ENCODE measurements at regions not wholly inside any gene's neighbourhood (a gene's known extent, or its start where the extent isn't known, plus 50 kb on each side); places are given as distances from the start of the nearest gene placed in this dataset.
"Not testable (repeated sequence)": the region's sequence is repeated elsewhere in the genome, so short reads cannot be mapped to it uniquely, and the experiment has no call there.

- no peak for DNase-seq
Measured at GRCh38 chrX:116862340-116862739, 399.6 kb upstream of the CT83 start.

GRCh38 chrX:116841290-116841689 lies 378.5 kb upstream of the CT83 start:
- no peak for DNase-seq

DNA sequence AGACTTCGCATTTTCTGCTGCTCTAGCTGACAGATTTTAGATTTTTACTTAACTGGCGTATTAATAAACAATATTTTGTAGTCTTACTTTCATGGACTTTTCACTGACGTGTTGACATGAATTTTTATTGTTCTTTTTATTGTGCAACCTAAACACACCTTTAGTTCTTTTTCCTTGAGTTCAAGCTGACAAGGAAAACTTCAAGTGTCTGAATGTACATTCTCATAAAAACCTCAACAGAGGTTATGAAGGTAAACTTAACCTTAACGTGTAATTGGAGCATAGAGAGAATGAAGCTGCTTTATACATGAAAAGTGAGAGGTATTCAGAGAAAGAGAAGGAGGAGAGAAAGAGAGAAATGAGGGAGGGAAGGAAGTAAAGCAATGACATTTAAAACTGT lies 364.3 kb upstream of the CT83 start:
- DNase-seq = no peak

- no peak for DNase-seq
Measured at GRCh38 chrX:116824785-116825184, 362.0 kb upstream of the CT83 start.

DNA sequence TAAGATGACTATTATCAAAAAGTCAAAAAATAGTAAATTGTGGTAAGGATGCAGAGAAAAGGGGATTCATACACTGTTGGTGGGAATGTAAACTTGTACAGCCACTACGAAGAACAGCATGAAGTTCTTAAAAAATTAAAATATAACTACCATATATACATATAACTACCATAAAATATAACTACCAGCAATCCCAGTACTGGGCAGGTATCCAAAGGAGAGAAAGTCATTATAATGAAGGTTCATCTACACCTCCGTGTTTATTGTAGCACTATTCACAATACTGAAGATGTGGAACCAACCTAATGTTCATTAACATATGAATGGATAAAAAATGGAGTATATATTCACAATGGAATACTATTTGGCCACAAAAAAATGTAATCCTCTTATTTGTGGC lies 360.9 kb upstream of the CT83 start:
- DNase-seq = no peak

GRCh38 chrX:116806288-116806802 lies 343.6 kb upstream of the CT83 start:
- DNase-seq = no peak

DNA sequence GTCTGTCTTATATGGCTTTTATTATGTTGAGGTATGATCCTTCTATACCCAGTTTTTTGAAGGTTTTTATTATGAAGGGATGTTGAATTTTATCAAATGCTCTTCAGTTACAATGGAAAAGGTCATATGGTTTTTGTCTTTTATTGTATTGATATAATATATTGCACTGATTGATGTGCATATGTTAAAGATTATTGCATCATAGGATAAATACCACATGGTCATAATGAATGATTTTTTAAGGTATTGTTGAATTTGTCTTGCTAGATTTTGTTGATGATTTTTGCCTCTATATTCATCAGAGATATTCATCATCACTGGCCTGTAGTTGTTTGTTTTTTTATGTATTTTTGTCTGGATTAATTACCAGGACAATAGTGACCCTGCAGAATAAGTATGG lies 339.2 kb upstream of the CT83 start:
- no peak for DNase-seq

- DNase-seq = no peak
Measured at GRCh38 chrX:116781926-116782325, 319.1 kb upstream of the CT83 start.

DNA sequence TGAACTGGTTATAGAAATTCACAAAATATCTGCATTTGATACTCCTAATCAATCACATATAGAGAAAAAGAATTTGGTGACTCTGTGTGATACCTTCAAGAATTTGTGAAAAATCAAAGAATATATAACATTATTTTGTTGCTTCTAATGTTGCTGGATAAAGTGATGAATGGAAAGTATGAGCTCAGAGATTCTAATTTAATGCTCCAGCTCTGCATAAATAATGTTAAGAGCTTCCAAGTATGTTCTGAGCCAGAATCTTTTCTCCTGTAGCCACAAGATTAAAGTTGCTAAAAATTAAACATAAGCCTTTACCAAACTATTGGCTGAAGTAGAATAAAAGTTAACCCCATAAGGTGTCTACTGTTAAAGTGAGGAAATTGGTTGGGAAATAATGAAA lies 294.7 kb upstream of the CT83 start:
- DNase-seq = no peak

GRCh38 chrX:116756958-116757357 lies 294.2 kb upstream of the CT83 start:
- DNase-seq = no peak

DNA sequence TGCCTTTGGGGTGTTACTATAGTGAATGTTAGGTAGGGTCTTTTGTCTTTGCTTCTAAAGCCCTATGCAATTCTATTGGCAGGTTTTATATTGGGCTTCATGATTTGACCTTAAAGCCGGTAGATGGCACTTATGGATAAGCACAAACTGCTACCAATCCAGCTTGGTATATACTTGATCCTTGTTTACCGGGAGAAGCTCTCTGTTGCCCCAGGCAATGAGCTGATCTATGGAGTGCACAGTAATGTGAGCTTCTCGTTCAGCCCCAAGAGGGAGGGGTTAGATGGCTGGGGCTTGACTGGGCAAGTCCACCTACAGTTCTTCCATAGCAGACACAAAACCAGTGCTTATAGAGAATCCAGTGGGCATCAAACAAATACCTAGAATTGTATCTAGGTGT lies 287.2 kb upstream of the CT83 start:
- no peak for DNase-seq

GRCh38 chrX:116732214-116732613 lies 269.4 kb upstream of the CT83 start:
- DNase-seq = no peak

GRCh38 chrX:116726806-116727205 lies 264.0 kb upstream of the CT83 start:
- DNase-seq = no peak

DNA sequence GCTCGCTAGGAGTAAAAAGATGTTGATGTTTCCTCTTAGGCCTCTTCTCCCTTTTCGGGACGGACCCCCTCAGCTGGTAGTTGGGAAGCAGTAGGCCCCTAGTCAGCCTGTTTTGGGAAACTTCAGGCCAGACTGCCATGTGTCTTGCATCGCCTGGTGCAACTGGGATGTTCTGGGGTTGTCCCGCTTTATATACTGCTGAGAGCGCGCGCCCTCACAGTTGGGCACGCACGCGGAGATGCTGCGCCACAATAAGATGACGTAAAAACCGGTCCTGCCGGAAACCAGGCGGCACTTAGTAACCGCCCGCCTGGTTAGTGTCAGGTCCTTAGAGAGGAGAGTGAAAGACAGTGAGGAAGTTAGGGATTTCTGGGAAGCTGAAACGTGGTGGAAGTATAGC lies 231.3 kb upstream of the CT83 start:
- no peak for DNase-seq

DNA sequence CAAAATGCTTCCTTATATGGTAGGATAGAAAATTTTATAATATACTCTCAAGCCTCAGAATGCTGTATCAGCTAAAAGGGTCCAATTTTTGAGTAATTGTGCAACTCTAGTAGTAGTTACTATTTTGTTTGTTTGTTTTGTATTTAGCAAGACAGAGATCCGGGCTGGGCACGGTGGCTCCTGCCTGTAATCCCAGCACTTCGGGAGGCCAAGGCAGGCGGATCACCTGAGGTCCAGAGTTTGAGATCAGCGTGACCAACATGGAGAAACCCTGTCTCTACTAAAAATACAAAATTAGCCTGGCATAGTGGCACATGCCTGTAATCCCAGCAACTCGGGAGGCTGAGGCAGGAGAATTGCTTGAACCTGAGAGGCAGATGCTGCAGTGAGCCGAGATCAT lies 216.8 kb upstream of the CT83 start:
- DNase-seq = not testable (repeated sequence)

GRCh38 chrX:116667346-116668134 lies 204.8 kb upstream of the CT83 start:
- no peak for DNase-seq

GRCh38 chrX:116657071-116657470 lies 194.3 kb upstream of the CT83 start:
- DNase-seq = no peak

GRCh38 chrX:116628464-116628863 lies 165.7 kb upstream of the CT83 start:
- no peak for DNase-seq

GRCh38 chrX:116618546-116618945 lies 155.8 kb upstream of the CT83 start:
- DNase-seq = no peak

GRCh38 chrX:116607776-116608175 lies 145.0 kb upstream of the CT83 start:
- no peak for DNase-seq

DNA sequence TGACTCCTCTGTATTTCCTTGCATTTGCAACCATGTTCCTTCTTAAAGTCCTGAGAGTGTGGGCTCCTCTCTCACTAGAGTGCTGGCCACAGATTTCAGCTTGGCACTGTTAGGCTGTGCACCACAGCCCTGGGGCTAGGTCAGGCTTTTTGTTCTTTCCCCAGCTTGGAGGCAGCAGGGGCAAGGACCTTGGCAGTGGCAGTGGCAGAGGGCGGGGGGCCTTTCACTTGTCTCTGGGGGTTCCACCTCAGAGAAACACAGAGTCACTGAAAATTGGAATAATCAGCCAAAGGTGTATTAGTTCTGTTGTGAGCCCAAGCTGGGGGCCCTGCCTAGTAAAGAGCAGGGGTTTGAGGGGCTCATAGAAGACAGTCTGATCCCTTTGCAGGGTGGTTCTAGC lies 142.8 kb upstream of the CT83 start:
- no peak for DNase-seq

- DNase-seq = no peak
Measured at GRCh38 chrX:116596010-116596409, 133.2 kb upstream of the CT83 start.
